ENCODE measurements at regions not wholly inside any gene's neighbourhood (a gene's known extent, or its start where the extent isn't known, plus 50 kb on each side); places are given as distances from the start of the nearest gene placed in this dataset.

DNA sequence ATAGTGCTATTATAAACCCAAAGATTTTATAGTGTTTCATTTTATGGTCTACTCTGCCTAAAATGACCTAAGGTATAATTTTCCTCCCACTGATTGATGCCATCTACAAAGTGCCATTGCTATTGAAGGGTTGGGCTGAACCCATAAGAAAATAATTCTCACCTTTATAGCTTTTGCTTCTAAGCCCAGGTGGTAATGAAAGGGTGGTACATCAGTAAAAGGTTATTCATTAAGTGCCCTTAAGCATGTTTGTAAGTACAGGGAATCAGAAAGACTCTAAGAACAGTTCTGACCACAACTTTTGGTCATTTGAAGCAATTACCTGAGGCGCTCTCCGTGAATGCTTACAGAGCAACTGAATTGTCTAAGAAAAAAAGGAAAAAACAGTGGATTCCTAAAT lies 1247.3 kb downstream of the NXPH1 start:
- intact Hi-C loops (cut with DNase I) = no loop called here
- DNase-seq (no peak), ATAC-seq (no peak)
- TF ChIP-seq, protein P1, sequence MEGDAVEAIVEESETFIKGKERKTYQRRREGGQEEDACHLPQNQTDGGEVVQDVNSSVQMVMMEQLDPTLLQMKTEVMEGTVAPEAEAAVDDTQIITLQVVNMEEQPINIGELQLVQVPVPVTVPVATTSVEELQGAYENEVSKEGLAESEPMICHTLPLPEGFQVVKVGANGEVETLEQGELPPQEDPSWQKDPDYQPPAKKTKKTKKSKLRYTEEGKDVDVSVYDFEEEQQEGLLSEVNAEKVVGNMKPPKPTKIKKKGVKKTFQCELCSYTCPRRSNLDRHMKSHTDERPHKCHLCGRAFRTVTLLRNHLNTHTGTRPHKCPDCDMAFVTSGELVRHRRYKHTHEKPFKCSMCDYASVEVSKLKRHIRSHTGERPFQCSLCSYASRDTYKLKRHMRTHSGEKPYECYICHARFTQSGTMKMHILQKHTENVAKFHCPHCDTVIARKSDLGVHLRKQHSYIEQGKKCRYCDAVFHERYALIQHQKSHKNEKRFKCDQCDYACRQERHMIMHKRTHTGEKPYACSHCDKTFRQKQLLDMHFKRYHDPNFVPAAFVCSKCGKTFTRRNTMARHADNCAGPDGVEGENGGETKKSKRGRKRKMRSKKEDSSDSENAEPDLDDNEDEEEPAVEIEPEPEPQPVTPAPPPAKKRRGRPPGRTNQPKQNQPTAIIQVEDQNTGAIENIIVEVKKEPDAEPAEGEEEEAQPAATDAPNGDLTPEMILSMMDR (IDR thresholded peaks at IDR 0.05) = no peak
- Histone ChIP-seq H3K4me1 (no peaks in the 10 kb centered on the region), H3K27ac (no peak overlapping the region), H3K36me3 (no peaks in the 10 kb centered on the region), H3K4me3 (no peak overlapping the region), H3K9me3 (peaks cover 0 to 27% (median 0%) of the 10 kb centered on the region in 11 donors), H3K27me3 (no peaks in the 10 kb centered on the region)
- WGBS, 2 donors = 95 to 97% methylated on average over 2 of the region's 2 CpGs

DNA sequence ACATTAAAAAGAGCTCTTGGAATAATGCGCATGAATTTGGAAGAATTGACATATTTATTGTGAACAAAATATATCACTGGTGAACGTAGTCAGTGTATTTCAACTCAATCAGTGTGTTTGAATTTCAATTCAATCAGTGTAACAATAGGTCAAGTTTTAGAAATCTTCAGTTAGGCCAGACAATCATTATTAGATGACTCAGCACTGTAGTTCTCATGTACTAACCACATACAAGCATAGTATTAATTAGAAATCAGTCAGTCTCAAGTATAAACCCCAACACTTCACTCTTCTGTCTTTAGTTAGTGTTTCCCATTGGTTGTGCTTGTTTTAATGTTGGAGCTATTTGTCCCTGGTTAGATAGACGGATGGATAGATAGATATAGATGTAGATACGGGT lies 1247.9 kb downstream of the NXPH1 start:
- Histone ChIP-seq H3K9me3 (peaks cover 0 to 29% (median 0%) of the 10 kb centered on the region in 11 donors), H3K27ac (no peak overlapping the region), H3K4me1 (no peaks in the 10 kb centered on the region), H3K27me3 (no peaks in the 10 kb centered on the region), H3K4me3 (no peak overlapping the region), H3K36me3 (no peaks in the 10 kb centered on the region)
- ATAC-seq (no peak), DNase-seq (no peak)
- intact Hi-C loops (cut with DNase I) = no loop called here
- TF ChIP-seq, protein P1 (IDR thresholded peaks at IDR 0.05) = no peak
- WGBS, 2 donors = 80 to 81% methylated on average over 4 of the region's 4 CpGs

DNA sequence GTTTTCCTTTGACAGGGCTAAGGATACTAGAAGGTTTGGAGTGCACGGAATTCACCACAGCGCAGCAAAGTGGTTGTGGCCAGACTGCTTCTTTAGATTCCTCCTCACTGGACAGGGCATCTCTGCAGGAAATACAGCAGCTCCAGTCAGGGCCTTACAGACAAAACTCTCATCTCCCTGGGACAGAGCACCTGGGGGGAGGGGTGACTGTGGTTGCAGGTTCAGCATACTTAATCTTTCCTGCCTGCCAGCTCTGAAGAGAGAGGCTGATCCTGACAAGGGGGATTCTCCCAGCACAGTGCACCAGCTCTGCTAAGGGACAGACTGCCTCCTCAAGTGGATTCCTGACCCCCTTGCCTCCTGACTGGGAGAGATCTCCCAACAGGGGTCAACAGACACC lies 1257.9 kb downstream of the NXPH1 start:
- DNase-seq = no peak
- no peaks in the 10 kb centered on the region for H3K4me1 ChIP-seq
- no peak for ATAC-seq
- H3K27ac ChIP-seq = no peak overlapping the region
- H3K36me3 ChIP-seq = no peaks in the 10 kb centered on the region
- no peak overlapping the region for H3K4me3 ChIP-seq
- TF ChIP-seq, protein P1 (IDR thresholded peaks at IDR 0.05) = no peak
- H3K27me3 ChIP-seq = no peaks in the 10 kb centered on the region
- intact Hi-C loops (cut with DNase I) = no loop called here
- H3K9me3 ChIP-seq = peaks cover 0 to 26% (median 0%) of the 10 kb centered on the region in 11 donors
- 78 to 87% methylated on average over 2 of the region's 2 CpGs for WGBS, 2 donors

DNA sequence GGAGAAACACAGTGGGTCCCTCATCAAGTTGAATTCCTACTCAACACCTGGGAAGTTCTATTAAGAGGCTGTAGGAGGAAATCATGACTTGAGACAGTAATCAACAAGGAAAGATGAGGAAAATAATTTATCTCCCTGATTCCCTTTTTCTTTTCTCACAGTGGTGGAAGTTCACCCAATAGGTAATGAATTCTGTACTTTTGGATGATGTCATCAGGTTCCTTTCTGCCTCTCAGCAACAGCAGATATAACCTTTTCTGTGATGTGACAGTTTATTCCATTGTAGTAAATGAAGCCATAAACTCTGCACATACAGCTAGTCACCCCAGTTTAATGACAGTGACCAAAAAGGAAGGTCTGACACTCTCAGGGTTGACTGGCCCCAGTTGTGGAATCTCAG lies 1265.0 kb downstream of the NXPH1 start:
- intact Hi-C loops (cut with DNase I) = loop anchor here in 1 of 10 donors (2.0 kb wide), 1 partner anchor 14 kb away; no protein-coding TSS in a partner anchor
- no peaks in the 10 kb centered on the region for H3K4me1 ChIP-seq
- no peaks in the 10 kb centered on the region for H3K27me3 ChIP-seq
- peaks cover 0 to 36% (median 0%) of the 10 kb centered on the region in 11 donors for H3K9me3 ChIP-seq
- H3K36me3 ChIP-seq = no peaks in the 10 kb centered on the region
- TF ChIP-seq, protein P1 (IDR thresholded peaks at IDR 0.05) = no peak
- no peak for ATAC-seq
- no peak for DNase-seq
- H3K27ac ChIP-seq = no peak overlapping the region
- no peak overlapping the region for H3K4me3 ChIP-seq

Data from heart right ventricle (tissue), 16 donors.